GM11168 (cell line): ENCODE measurements at regions not wholly inside any gene's neighbourhood (a gene's known extent, or its start where the extent isn't known, plus 50 kb on each side); places are given as distances from the start of the nearest gene placed in this dataset.

Experiments
- in situ Hi-C: fragments of 300-500 bp; cut with MboI; formaldehyde crosslinking; loops from one replicate; pipeline ENCODE4 v1.12.0; 2022; ENCODE audit warnings: low sequenced_read_pairs; ENCODE audit not compliant: unreplicated experiment

DNA sequence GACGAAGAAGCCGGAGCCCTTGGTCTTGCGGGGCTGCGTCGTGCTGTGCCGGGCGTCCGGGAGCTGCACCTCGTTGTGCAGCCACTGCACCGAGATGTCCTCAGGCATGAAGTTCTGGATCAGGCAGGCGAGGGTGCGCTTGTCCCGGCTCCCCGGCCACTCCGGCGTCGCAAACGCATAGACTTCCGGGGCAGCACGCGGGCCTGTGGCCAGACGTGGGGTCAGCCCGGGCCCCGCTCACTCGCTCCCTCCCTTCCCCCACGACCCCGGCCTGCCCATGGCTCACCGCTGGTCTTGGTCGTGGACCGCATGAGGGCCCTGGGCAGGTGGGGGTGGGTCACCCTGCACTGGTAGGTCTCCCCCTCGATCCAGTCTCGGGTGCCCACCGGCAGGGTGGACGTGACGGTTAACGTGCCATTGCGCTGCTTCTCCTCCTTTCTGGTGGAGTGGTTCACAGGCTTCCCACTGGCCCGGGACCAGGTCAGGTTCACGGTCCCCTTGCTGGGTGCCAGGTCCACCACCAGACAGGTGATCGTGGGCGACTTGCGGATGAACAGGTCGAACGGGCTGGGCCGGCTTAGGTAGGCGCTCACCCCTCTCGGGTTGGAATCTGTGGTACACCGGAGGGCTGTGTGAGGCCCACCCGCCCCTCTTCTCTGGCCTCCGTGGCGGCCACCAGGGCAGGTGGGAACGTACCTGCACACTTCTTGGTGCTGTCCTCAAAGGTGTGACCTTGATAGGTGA lies 74.0 kb downstream of the TMEM121 start:
- in situ Hi-C loops: loop anchor here (10.0 kb wide), 1 partner anchor 54 kb away; no protein-coding TSS in a partner anchor

DNA sequence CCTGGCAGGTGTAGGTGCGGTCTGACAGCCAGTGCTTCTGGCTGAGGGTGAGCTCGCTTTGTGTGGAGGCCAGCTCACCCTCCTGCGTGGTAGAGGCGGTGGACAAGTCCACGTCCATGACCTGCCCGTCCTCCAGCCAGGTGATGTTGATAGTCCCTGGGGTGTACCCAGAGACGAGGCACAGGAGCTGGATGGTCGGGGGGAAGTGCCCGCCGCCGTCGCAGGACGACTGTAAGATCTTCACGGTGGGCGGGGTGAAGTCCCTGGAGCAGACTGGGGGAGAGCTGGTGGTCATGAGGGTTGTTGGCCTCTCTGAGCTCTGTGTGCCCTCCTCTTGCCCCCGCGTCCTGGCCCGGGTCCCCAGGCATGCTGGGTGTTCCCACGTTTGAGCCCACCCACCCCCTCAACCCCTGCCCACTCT lies 74.6 kb downstream of the TMEM121 start:
- in situ Hi-C loops: loop anchor here (10.0 kb wide), 1 partner anchor 54 kb away; no protein-coding TSS in a partner anchor

DNA sequence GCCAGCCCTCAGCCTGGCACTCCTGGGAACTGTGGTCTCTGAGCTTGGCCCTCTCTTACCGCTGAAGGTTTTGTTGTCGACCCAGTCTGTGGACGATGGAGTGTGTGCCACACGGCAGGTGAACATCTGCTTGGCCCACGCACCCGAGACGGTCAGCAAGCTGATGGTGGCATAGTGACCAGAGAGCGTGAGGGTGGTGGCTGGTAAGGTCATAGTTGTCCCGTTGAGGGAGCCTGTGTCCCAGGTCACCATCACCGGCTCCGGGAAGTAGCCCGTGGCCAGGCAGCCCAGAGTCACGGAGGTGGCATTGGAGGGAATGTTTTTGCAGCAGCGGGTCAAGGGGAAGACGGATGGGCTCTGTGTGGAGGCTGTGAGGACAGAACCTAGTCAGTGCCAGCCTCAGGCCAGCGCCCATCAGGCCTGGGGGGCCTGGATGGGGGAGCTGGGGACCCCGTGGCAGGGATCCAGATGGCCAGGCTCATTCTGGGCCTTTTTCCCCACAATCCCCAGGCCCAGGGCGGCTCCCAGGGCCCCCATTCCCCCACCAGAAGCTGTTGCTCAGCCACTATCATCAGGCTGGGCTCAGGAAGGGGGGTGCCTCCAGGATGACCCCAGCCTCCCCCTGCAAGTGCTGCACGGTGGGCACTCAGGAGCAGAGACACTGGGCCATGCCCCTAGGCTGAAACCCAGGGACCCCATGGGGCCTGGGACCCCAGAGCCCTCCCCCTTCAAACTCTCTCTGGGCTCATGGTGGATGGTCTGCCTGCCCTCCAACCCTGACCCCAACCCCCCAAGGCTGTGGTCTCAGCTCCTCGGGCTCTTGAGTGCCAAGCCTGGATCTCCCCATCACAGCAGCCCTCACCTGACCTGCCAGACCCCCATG lies 75.2 kb downstream of the TMEM121 start:
- in situ Hi-C loops: loop anchor here (10.0 kb wide), 1 partner anchor 53 kb away; no protein-coding TSS in a partner anchor

DNA sequence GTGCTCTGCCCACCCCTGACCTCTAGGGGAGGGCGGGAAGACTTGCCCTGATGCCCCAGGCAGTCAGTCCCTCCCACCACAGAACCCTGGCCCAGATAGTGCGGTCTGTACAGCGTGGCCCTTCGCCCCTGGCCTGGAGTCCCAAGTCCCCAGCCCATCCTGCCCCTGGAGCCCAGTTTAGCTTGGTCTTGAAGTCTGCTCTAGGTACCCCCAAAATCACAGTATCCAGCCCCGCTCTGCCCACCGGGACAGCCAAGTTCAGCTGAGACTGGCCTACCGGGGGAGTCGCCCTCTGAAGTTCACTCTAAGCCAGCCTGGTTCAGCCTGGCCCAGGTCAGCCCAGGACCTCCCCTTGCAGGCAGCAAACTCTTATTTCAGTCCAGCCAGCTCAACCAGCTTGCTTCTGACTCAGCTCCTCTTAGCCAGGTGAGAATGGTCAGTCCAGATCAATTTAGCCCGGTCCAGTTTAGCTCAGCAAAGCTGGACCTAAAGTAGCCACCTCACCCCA lies 75.9 kb downstream of the TMEM121 start:
- in situ Hi-C loops: loop anchor here (10.0 kb wide), 1 partner anchor 53 kb away; no protein-coding TSS in a partner anchor

DNA sequence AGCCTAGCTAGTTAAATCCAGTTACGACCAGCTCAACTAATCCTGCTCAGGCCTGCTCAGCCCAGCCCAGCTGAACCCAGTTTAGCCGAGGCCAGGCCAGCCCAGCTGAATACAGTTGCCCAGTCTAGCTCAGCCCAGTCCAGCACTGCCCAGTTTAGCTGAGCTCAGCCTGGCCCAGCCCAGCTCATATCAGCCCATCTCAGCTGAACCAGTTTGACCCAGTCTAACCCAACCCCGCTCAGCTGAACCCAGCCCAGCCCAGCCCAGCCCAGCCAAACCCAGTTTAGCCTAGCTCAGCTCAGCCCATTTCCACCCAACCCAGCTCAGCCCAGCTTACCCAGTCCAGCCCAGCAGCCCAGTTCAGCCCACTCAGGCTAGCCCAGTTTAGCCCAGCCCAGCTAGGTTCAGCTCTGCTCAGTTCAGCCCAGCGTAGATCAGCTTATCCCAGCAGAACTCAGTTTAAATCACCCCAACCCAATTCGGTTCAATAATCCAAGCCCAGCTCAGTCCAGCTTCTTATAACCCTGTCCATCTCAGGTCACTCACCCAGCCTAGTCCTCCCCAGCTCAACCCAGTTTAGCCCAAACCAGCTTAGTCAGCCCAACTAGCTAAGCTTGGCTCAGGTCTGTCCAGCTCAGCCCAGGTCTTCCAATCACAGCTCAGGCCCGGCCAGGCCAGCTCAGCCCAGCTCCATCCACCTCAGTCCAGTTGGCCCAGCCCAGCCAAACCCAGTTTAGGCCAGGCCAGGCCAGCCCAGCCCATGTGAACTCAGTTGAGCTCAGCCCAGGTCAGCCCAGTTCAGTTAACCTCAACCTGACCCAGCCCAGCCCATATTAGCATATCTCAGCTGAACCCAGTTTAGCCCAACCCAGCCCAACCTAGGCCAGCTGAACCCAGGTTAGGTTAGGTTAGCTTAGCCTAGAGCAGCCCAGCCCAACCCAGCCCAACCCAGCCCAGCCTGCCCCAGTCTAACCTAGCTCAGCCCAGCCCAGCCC lies 76.7 kb downstream of the TMEM121 start:
- in situ Hi-C loops: loop anchor here (10.0 kb wide), 1 partner anchor 52 kb away; no protein-coding TSS in a partner anchor

DNA sequence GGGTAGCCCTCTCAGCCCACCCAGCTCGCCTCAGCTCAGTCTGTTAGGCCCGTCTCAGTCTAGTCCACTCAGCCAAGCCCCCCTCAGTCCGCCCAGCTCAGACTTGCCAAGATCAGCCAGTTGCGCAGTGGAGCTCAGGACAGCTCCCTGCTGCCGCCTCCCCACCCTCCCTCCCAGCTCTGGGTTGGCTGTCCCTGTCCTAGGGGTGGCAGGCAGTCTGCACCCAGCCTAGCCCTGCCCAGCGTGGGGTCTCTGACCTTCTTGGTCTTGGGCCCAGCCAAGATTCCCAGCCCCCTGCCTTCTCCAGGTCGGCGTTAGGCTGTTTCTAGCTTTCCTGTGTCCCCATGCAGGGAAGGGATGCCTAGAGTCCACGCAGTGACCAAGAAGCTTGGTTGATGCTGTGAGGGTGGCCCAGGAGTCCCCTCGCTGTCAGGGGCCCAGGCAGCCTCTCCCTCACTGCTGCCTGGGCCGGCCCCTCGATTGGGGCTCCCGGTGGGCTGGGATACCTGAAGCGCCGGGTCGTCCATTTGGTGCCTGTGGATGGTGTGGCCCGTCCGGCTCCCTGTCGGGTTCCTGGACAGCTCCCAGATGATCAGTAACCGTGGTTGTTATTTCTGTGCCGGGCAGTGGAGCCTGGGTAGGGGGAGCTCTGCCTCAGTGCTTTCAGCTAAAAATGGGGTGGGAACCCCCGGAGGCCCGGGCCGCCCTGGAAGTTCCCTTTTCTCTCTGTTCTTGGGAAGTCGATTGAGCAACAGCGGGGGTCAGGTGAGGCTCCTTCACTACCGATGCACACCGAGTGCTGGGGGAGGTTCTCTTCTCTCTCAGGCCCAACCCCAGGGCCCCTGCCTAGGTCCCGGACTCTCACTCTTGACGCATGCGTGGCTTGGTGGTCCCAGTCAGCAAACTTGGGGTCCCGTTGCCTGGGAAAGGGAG lies 78.4 kb downstream of the TMEM121 start:
- in situ Hi-C loops: loop anchor here (10.0 kb wide), 1 partner anchor 50 kb away; no protein-coding TSS in a partner anchor

DNA sequence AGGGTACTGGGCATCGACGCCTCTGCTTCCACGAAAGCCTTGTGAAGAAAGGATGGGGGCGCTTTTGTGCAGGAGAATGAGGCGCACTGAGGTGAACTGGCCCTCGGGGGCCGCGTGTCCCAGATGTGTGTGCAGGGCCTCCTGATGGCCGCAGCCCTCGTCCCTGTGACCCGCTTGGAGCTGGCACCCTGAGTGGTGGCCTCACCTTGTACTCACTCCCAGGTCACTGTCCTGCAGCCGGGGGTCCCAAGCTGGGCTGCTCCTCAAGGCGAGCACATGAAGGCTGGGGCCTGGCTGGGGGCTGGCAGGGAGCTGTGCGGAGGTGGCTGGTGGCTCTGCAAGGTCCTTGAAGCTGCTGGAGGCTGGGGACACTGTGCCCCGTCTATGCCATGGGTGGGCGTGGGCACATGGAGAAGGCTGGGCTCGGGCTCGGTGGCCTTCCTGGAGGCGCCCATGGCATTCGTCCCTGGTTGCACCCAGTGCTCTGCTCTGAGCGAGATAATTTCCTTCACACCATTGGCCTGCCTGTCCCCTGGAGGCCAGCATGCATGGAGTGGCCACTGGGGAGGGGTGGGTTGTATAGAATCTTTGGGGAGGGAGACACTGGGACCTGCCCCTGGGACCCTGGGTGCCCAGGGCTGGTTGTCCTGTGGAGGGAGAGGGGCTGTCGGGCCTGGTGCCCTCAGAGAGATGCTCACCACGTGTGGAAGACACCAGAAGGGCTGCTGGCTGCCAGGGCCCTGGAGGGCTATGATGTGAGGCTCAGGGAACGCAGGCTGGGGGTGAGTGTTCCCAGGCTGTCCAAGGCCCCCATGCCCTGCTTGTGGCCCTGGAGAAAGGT lies 79.3 kb downstream of the TMEM121 start:
- in situ Hi-C loops: loop anchor here (10.0 kb wide), 1 partner anchor 49 kb away; no protein-coding TSS in a partner anchor

DNA sequence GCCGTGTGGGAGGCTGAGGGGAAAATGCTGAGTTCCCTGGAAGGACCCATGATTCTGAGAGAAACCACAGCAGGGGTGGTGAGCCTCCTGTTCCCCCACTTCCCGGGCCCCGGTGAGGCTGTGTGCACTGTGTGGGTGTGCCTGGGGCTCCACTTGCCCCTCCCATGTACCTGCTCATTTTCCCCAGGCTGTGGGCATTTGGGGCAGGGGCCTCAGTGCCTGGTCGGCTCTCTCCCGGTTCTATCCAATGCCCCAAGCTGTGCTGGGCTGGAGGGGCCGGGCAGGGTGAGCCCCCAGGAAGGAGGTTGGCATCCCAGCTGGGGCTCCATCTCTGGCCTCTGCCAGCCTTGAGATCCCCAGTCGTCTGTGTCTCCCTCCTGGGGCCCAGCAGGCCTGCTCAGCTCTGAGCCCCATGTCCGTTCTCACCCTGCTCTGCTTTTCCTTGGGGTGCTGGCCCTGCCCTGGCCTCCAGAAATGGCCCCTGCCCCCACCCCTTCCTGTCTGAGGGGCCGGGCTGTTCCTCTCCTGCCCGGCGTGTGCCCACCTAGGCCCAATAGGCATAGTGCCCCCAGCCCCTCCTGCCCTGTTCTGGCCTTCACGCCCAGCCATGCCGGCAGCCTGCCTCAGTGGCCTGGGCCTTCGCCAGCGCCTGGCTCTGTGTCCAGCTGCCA lies 80.1 kb downstream of the TMEM121 start:
- in situ Hi-C loops: loop anchor here (10.0 kb wide), 1 partner anchor 48 kb away; no protein-coding TSS in a partner anchor

DNA sequence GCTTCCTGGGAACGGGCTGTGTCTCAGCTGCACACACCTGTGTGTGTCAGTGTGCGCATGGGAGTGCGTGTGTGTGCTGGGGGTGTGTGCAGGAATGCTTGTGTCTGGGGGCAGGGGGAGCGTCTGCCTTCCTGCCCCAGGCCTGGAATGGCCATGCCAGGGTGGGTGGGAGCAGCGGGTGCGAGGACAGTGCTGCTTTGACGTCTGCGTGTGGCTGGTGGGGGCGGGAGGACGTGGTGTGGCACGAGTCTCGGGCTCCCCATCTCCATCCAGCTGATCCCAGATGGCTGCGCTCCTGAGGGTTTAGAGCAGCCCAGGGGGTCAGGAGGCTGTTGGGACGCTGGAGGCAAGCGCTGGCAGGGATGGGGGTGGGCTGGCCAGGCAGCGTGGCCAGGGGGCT lies 80.6 kb downstream of the TMEM121 start:
- in situ Hi-C loops: loop anchor here (10.0 kb wide), 1 partner anchor 48 kb away; no protein-coding TSS in a partner anchor

DNA sequence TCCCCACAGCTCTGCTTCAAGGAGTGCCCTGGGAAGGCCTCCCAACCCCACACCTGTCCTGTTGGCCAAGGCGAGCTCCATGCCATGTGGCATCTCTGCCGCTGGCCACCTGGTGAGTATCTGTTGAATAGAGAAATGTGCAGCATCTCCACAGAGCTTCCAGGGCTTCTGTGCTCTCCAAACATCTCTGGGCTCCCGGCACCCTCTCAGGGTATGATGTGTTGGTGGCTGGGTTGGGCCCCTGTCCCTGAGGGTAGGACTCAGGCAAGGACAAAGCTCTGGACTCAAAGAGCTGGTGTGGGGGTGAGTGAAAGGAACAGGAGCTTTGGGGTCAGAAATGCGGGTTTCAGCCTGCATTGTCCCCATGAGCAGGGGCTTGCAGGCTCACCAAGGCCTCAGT lies 88.6 kb downstream of the TMEM121 start:
- in situ Hi-C loops: loop anchor here (5.0 kb wide), 1 partner anchor 147 kb away; no protein-coding TSS in a partner anchor

DNA sequence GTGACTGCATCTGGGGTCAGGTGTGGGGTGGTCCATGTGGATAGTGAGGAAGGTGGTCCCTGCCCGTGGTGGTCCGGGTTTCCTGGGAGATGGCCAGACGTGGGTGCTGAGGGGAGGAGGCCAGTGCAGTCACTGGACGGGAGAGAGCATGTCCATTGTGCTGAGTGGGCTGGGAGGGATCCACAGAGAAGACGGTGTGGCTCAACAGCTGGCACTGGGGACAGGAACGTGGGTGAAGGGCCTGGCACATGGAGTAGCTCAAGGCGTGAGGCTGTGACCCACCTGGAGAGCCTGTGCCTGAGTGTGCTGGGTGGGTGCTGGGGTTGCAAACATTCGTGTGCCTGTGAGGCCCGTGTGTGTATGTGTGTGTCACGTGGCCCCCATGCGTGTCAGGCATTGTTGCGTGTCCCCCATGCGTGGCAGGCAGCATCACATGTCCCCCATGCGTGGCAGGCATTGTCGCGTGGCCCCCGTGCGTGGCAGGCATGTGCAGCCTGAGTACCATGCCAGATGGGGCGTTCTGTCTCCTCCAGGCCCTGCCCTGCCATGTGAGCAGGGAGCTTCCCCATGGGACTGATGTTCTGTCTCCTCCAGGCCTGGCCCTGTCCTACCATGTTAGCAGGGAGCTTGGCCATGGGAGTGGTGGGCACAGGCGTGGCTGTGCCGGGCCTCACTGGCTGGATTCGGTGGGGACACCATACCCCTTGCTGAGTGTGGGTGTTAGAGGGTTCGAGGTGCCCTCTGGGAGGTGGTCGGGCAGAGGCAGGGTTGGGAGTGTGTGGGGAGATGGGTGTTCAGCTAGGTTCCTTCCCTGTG lies 89.8 kb downstream of the TMEM121 start:
- in situ Hi-C loops: loop anchor here (5.0 kb wide), 1 partner anchor 146 kb away; no protein-coding TSS in a partner anchor

DNA sequence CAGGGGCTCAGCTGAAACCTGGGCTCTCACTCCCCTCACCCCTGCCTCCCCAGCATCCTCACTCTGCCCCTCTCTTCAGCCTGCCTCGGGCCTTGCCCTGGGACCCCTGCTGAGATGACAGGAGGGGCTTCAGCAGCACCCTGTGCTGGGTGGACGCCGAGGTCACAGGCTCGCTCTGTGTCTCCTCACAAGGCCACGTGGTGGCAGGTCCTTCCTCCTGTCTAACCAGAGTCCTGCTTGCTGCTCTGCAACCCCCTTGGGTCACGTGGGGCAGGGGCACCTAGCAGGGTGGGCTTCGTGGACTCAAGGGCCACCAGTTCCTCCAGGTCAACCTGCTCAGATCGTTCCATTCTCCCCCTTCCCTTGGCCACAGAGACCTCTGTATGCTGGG lies 90.4 kb downstream of the TMEM121 start:
- in situ Hi-C loops: loop anchor here (5.0 kb wide), 1 partner anchor 146 kb away; no protein-coding TSS in a partner anchor

DNA sequence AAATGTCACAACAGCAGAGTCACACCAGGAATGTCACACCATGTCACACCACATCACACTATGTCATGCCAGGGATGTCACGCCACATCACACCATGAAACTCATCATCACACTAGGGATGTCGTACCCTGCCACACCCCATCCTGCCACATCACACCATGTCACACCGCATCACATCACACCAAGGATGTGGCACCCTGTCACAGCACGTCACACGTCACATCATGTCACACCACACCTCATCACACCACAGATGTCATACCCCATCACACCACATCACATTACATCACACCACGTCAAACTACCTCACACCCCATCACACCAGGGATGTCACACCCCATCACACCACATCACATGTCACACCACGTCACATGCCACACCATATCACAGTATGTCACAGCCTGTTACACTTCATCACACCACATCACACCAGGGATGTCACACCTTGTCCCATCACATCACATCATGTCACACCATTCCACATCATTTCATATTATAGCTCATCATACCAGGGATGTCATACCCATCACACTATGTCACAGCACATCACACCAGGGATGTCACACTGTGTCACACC lies 90.9 kb downstream of the TMEM121 start:
- in situ Hi-C loops: loop anchor here (5.0 kb wide), 1 partner anchor 145 kb away; no protein-coding TSS in a partner anchor

DNA sequence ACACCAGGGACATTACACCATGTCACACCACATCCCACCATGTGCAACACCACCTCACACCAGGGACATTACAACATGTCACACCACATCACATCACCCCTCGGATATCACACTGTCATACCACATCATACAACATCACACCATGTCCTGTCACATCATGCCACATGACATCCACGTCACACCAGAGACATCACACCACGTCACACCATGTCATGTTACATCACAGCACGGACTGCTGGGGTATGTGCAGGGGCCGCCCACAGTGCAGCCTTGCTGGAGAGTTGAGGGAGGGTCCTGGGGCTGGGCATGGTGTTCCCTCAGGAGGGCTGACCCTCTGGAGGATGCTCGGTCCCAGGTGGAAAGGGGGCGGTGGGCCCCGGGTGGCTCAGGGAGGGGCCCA lies 91.4 kb downstream of the TMEM121 start:
- in situ Hi-C loops: loop anchor here (5.0 kb wide), 1 partner anchor 144 kb away; no protein-coding TSS in a partner anchor

DNA sequence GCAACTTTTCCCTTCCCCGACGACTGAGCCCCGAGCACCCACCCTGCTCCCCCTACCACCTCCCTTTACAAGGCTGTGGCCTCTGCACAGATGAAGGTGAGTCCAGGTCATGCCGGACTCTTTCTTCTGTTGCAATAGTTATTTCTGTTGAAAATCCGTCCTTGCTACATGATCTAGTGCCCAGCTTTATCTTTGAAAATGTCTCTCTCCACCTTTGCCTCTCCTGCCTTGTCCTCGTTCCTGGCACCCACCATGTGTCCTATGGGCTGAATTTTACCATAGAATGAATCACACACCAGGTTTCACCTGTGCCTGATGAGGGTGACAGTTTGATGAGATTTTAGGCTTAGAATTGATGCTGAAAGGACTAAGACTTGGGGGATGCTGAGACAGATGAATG lies 92.9 kb downstream of the TMEM121 start:
- in situ Hi-C loops: loop anchor here (5.0 kb wide), 1 partner anchor 143 kb away; no protein-coding TSS in a partner anchor
